Vagina (tissue), 2 donors: ENCODE measurements at regions not wholly inside any gene's neighbourhood (a gene's known extent, or its start where the extent isn't known, plus 50 kb on each side); places are given as distances from the start of the nearest gene placed in this dataset.

Source experiments
- DNase-seq, 2 donors: peaks; one replicate each; pipeline ENCODE4 v3.0.0-alpha.2; 2017; ENCODE audit errors: extremely low spot score in 2 of 2
- H3K27ac ChIP-seq: fragments of 200-600 bp; sonication (generic); one replicate; pipeline ENCODE4 v1.5.1; 2019
- H3K27me3 ChIP-seq: fragments of 200-600 bp; sonication (generic); one replicate; pipeline ENCODE4 v1.5.1; 2019
- H3K36me3 ChIP-seq, 2 donors: fragments of 200-600 bp; sonication (generic); one replicate each; pipeline ENCODE4 v1.5.1; 2017 to 2019
- H3K4me1 ChIP-seq: fragments of 200-600 bp; sonication (generic); one replicate; pipeline ENCODE4 v1.5.1; 2019
- H3K4me3 ChIP-seq, 2 donors: fragments of 200-600 bp; sonication (generic); 1 replicate in 1 of 2; 2 replicates in 1 of 2; pipeline ENCODE4 v1.5.1; 2016 to 2019
- H3K9me3 ChIP-seq: fragments of 200-600 bp; sonication (generic); one replicate; pipeline ENCODE4 v1.5.1; 2019
- POLR2A ChIP-seq, 2 donors: fragments of 450-650 bp; IDR thresholded peaks; one replicate each; pipeline ENCODE4 v1.6.1; 2017; ENCODE audit warnings: antibody characterized with exemption in 2 of 2, mild to moderate bottlenecking in 2 of 2, moderate library complexity in 2 of 2
- POLR2AphosphoS5 ChIP-seq, 2 donors: sonication (generic); formaldehyde crosslinking; IDR thresholded peaks; one replicate each; pipeline ENCODE4 v1.9.0; 2017; ENCODE audit warnings: antibody characterized with exemption in 2 of 2, mild to moderate bottlenecking in 2 of 2, low read depth in 1 of 2; ENCODE audit not compliant: insufficient read depth in 1 of 2
- intact Hi-C: fragments of 100-400 bp; cut with DNase I; formaldehyde crosslinking; loops from one replicate; pipeline ENCODE4 v1.15.1; 2023
- TF ChIP-seq, protein P1 (sequence below), 3 experiments: fragments of 450-650 bp in 2 of 3; fragments of 200-600 bp in 1 of 3; sonication (generic) in 1 of 3; IDR thresholded peaks; one replicate each; pipeline ENCODE4 v1.5.1; 2017 to 2019; ENCODE audit warnings: antibody characterized with exemption in 3 of 3, mild to moderate bottlenecking in 2 of 3, moderate library complexity in 2 of 3

DNA sequence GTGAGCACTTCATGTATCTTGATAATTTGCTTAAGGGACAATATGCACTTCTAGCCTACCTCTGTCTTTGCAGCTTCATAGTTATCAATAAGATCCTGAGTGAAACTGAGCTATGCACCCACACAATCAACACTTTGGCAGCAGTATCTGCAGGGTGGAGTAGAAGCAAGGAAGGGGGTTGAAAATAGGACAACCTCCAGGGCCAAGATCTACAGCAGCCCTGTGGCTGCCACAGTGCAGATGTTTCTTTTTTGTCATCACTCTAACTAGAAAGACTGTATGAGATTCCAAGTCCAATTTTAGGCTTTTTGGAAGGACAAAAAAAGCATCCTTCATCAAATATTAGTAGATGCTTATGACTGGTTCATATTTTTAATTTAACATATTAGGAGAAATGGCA lies 336.1 kb upstream of the CITED2 start:
- H3K9me3 ChIP-seq: no peaks in the 10 kb centered on the region
- no peak for DNase-seq
- no peaks in the 10 kb centered on the region for H3K36me3 ChIP-seq
- intact Hi-C loops: no loop called here
- no peak overlapping the region for H3K27ac ChIP-seq
- peaks cover 14% of the 10 kb centered on the region for H3K4me1 ChIP-seq
- H3K27me3 ChIP-seq: no peaks in the 10 kb centered on the region
- TF ChIP-seq POLR2AphosphoS5 (IDR thresholded peaks at IDR 0.05; ENCODE audit: insufficient read depth in 1 of 2, low read depth in 1 of 2): no peak
- no peak for TF ChIP-seq POLR2A (IDR thresholded peaks at IDR 0.05)
- TF ChIP-seq, protein P1, sequence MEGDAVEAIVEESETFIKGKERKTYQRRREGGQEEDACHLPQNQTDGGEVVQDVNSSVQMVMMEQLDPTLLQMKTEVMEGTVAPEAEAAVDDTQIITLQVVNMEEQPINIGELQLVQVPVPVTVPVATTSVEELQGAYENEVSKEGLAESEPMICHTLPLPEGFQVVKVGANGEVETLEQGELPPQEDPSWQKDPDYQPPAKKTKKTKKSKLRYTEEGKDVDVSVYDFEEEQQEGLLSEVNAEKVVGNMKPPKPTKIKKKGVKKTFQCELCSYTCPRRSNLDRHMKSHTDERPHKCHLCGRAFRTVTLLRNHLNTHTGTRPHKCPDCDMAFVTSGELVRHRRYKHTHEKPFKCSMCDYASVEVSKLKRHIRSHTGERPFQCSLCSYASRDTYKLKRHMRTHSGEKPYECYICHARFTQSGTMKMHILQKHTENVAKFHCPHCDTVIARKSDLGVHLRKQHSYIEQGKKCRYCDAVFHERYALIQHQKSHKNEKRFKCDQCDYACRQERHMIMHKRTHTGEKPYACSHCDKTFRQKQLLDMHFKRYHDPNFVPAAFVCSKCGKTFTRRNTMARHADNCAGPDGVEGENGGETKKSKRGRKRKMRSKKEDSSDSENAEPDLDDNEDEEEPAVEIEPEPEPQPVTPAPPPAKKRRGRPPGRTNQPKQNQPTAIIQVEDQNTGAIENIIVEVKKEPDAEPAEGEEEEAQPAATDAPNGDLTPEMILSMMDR (IDR thresholded peaks at IDR 0.05): no peak
- no peak overlapping the region for H3K4me3 ChIP-seq

DNA sequence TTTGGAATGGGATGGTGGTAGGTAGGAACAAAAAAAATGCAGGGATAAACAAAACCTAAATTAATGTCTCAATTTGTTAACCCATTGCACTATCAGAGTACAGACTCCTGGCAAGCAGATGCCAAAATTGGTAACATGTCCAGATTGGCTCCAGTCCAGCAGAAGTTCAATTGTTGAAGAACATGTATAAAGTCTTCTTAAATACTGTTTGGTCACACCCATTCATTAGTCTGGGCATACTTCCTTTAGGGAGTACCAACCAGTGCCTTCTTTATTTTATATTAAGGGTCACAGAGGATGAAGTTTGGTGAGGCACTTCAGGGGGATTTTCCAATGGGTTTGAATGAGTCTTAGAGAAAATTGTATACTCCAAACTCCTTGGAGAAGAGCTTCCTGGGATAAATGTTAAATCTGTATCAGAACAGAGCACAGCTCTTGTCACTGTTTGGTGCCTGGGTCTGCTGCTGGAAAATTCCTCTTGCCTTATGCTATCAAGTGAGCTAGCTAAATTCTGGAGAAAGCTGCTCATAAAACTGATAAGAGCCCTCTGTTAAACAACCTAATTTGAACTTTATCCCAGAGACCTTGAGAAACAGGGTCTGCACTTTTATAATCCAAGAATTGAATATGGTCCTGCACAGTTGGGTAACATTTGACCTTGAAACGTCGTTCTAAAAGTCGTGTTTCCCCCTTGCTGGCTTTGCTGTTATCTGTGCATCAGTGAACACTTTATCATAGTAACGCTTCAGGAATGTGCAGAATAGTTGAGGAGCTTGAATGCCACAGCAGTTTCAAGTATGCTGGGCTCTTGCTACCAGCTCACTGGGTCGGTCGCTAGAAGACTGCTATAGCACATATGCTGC lies 334.1 kb upstream of the CITED2 start:
- intact Hi-C loops: no loop called here
- no peak for DNase-seq
- no peak overlapping the region for H3K4me3 ChIP-seq
- no peaks in the 10 kb centered on the region for H3K27me3 ChIP-seq
- H3K9me3 ChIP-seq: no peaks in the 10 kb centered on the region
- no peak overlapping the region for H3K27ac ChIP-seq
- TF ChIP-seq POLR2AphosphoS5 (IDR thresholded peaks at IDR 0.05; ENCODE audit: insufficient read depth in 1 of 2, low read depth in 1 of 2) (no peak), POLR2A (IDR thresholded peaks at IDR 0.05) (no peak)
- TF ChIP-seq, protein P1 (IDR thresholded peaks at IDR 0.05): no peak
- peaks cover 14% of the 10 kb centered on the region for H3K4me1 ChIP-seq
- H3K36me3 ChIP-seq: no peaks in the 10 kb centered on the region

DNA sequence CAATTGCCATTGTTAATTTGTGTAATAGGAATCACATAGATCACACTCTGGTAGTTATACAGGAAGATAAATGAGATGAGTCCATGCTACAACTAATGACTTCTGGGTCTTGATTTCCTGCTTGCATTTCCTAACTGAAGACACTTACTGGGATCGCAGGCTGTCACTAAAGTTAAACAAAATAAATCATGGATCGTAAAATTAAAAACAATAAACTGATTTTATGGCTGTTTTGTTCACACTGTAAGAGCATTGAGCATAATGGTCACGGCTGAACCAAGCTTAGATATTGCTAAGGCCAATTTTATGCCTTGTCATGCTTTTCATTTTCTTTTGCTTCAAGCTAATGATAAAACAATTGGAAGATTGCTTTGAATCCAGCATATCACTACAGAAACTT lies 332.5 kb upstream of the CITED2 start:
- Histone ChIP-seq H3K9me3 (no peaks in the 10 kb centered on the region), H3K27ac (no peak overlapping the region), H3K4me1 (peaks cover 14% of the 10 kb centered on the region), H3K4me3 (no peak overlapping the region), H3K27me3 (no peaks in the 10 kb centered on the region), H3K36me3 (no peaks in the 10 kb centered on the region)
- DNase-seq: no peak
- TF ChIP-seq POLR2A (IDR thresholded peaks at IDR 0.05): no peak
- intact Hi-C loops: no loop called here

DNA sequence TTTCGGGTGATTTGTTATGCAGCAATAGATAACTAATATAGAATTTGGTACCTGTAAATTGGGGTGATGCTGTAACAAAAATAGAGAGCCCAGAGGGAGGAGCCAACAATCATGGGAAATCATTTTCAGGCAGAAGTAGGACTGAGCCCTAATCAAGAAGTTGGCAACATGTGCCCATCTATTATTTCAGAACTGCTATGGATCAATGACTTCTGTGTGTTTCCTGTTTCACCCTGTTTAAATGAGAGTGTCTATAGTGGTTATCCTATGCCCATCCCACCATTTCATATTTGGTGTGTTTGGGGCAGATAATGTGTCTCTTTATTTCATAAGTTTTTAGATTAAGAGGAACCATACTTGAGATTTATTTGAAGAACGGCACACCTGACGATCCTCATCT lies 330.8 kb upstream of the CITED2 start:
- H3K27me3 ChIP-seq: no peaks in the 10 kb centered on the region
- H3K27ac ChIP-seq: no peak overlapping the region
- H3K9me3 ChIP-seq: no peaks in the 10 kb centered on the region
- DNase-seq: no peak
- intact Hi-C loops: no loop called here
- TF ChIP-seq POLR2AphosphoS5 (IDR thresholded peaks at IDR 0.05; ENCODE audit: insufficient read depth in 1 of 2, low read depth in 1 of 2): no peak
- TF ChIP-seq, protein P1 (IDR thresholded peaks at IDR 0.05): no peak
- no peak for TF ChIP-seq POLR2A (IDR thresholded peaks at IDR 0.05)
- peaks cover 14% of the 10 kb centered on the region for H3K4me1 ChIP-seq
- H3K4me3 ChIP-seq: no peak overlapping the region
- H3K36me3 ChIP-seq: no peaks in the 10 kb centered on the region

DNA sequence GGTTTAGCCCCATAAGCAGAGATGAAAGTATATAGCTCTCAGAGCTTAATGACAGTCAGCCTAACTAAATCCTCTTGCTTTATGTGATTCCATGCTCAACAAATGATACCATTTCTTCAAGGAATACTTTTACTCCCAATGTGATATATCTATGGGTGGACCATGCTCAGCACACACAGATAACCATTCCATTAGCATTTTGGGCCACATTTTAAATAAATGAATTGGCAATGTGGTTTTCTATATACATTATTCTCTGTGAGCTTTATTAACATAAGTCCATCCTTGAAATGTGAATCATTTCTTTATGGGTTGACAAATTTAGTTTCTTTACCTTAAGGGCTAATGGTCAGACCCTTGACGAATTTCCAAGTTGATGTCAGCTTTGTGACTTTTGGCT lies 329.3 kb upstream of the CITED2 start:
- H3K27me3 ChIP-seq: no peaks in the 10 kb centered on the region
- intact Hi-C loops: no loop called here
- TF ChIP-seq POLR2A (IDR thresholded peaks at IDR 0.05): no peak
- TF ChIP-seq POLR2AphosphoS5 (IDR thresholded peaks at IDR 0.05; ENCODE audit: insufficient read depth in 1 of 2, low read depth in 1 of 2): no peak
- TF ChIP-seq, protein P1 (IDR thresholded peaks at IDR 0.05): no peak
- no peak overlapping the region for H3K27ac ChIP-seq
- H3K36me3 ChIP-seq: no peaks in the 10 kb centered on the region
- no peak overlapping the region for H3K4me3 ChIP-seq
- no peaks in the 10 kb centered on the region for H3K9me3 ChIP-seq
- peaks cover 15% of the 10 kb centered on the region for H3K4me1 ChIP-seq
- DNase-seq: no peak
